K562 (cell line): ENCODE measurements at regions not wholly inside any gene's neighbourhood (a gene's known extent, or its start where the extent isn't known, plus 50 kb on each side); places are given as distances from the start of the nearest gene placed in this dataset.

Source experiments
- CBX3 ChIP-seq, 2 experiments: IDR thresholded peaks; 1 replicate in 1 of 2; 2 replicates in 1 of 2; pipeline ENCODE4 v1.6.1; 2012; ENCODE audit warnings: inconsistent platforms in 2 of 2, low read length in 2 of 2, borderline replicate concordance in 1 of 2, control low read depth in 1 of 2
- DDX20 ChIP-seq: fragments of 450-650 bp; IDR thresholded peaks from 2 replicates; pipeline ENCODE4 v1.6.1; 2016; ENCODE audit warnings: missing genetic modification characterization, low read depth, mild to moderate bottlenecking, missing compliant biosample characterization, moderate library complexity
- HINFP ChIP-seq: fragments of 450-650 bp; conservative IDR thresholded peaks from 2 replicates; pipeline ENCODE4 v1.6.1; 2016; ENCODE audit warnings: missing genetic modification characterization, low read depth, mild to moderate bottlenecking, control low read depth, missing compliant biosample characterization
- KLF6 ChIP-seq: fragments of 250-450 bp; sonication (Bioruptor Pico); IDR thresholded peaks from 2 replicates; pipeline ENCODE4 v1.4.0; 2020; ENCODE audit warnings: mild to moderate bottlenecking, moderate library complexity, borderline replicate concordance
- NFIX ChIP-seq: fragments of 250-450 bp; sonication (Bioruptor Pico); IDR thresholded peaks from 2 replicates; pipeline ENCODE4 v1.4.0; 2020; ENCODE audit warnings: low read depth, mild to moderate bottlenecking, moderate library complexity
- NR0B1 ChIP-seq: fragments of 450-650 bp; IDR thresholded peaks from one replicate; pipeline ENCODE4 v1.6.1; 2018; ENCODE audit warnings: mild to moderate bottlenecking, moderate library complexity; ENCODE audit not compliant: partially characterized antibody
- PKNOX1 ChIP-seq: fragments of 450-650 bp; IDR thresholded peaks from 2 replicates; pipeline ENCODE4 v1.6.1; 2016
- RREB1 ChIP-seq: fragments of 250-450 bp; sonication (Bioruptor Pico); IDR thresholded peaks from 2 replicates; pipeline ENCODE4 v1.4.0; 2020
- SAFB ChIP-seq: fragments of 200-400 bp; formaldehyde crosslinking; IDR thresholded peaks from 2 replicates; pipeline ENCODE4 v1.6.1; 2017; ENCODE audit warnings: low read depth, low read length, borderline replicate concordance
- ZNF263 ChIP-seq: sonication (generic); formaldehyde crosslinking; IDR thresholded peaks from 2 replicates; pipeline ENCODE4 v1.8.0; 2022; ENCODE audit warnings: mild to moderate bottlenecking, missing genetic modification reagents, borderline replicate concordance
- ZNF311 ChIP-seq: fragments of 250-450 bp; sonication (Bioruptor Pico); IDR thresholded peaks from 2 replicates; pipeline ENCODE4 v1.4.0; 2020; ENCODE audit warnings: mild to moderate bottlenecking, moderate library complexity
- ZNF444 ChIP-seq: fragments of 250-450 bp; sonication (Bioruptor Pico); IDR thresholded peaks from 2 replicates; pipeline ENCODE4 v1.4.0; 2020; ENCODE audit warnings: mild to moderate bottlenecking, moderate library complexity
- ZNF609 ChIP-seq: sonication (generic); formaldehyde crosslinking; IDR thresholded peaks from 2 replicates; pipeline ENCODE4 v1.8.1; 2023; ENCODE audit warnings: missing genetic modification reagents, mild to moderate bottlenecking, borderline replicate concordance

- TF ChIP-seq RREB1 (CRISPR knock-in tag) (peak; percentile 88), HINFP (tag) (peak; percentile 58), ZNF311 (CRISPR knock-in tag) (peak; percentile 97), NFIX (CRISPR knock-in tag) (no peak), ZNF444 (CRISPR knock-in tag) (no peak), CBX3 (IDR thresholded peaks at IDR 0.05; ENCODE audit: borderline replicate concordance in 1 of 2, low read length in 2 of 2) (no peak), KLF6 (CRISPR knock-in tag) (peak; percentile 95), SAFB (no peak), DDX20 (tag) (peak; percentile 69), PKNOX1 (peak; percentile 18; the same call in 1 of the 2 replicates), ZNF609 (CRISPR knock-in tag) (0 out of 2 replicates have a peak, but pooled peaks have one; percentile 12), ZNF263 (CRISPR knock-in tag) (no peak), NR0B1 (no peak)
Measured at GRCh38 chr3:171977441-171977840, 61.9 kb upstream of the FNDC3B start (continued).
